HEK293T (cell line): ENCODE measurements at regions not wholly inside any gene's neighbourhood (a gene's known extent, or its start where the extent isn't known, plus 50 kb on each side); places are given as distances from the start of the nearest gene placed in this dataset.

ENCODE experiments used
- CTCF ChIA-PET: fragments of 350-600 bp; formaldehyde crosslinking; extraction: SDS; loops from one replicate; lab custom pipeline; 2021; ENCODE audit warnings: antibody characterized with exemption, inconsistent platforms; lab: Yijun Ruan, JAX
- POLR2A ChIA-PET: fragments of 350-600 bp; formaldehyde crosslinking; extraction: SDS; loops from one replicate; lab custom pipeline; 2020; ENCODE audit warnings: antibody characterized with exemption, inconsistent platforms; lab: Yijun Ruan, JAX
- DNase-seq: peaks from one replicate; pipeline ENCODE4 v3.0.0; 2012; ENCODE audit warnings: mixed read lengths; ENCODE audit errors: extremely low spot score
- ARNT ChIP-seq: fragments of 450-650 bp; IDR thresholded peaks from 2 replicates; pipeline ENCODE4 v1.6.1; 2017; ENCODE audit warnings: mild to moderate bottlenecking
- BHLHE40 ChIP-seq: fragments of 450-650 bp; IDR thresholded peaks from 2 replicates; pipeline ENCODE4 v1.6.1; 2016; ENCODE audit warnings: mild to moderate bottlenecking, moderate library complexity, borderline replicate concordance
- CTBP1 ChIP-seq: fragments of 450-650 bp; IDR thresholded peaks from 2 replicates; pipeline ENCODE4 v1.6.1; 2016; ENCODE audit warnings: borderline replicate concordance
- ELF4 ChIP-seq: fragments of 450-650 bp; IDR thresholded peaks from 2 replicates; pipeline ENCODE4 v1.6.1; 2017; ENCODE audit warnings: antibody characterized with exemption
- FOXA1 ChIP-seq: fragments of 450-650 bp; IDR thresholded peaks from 2 replicates; pipeline ENCODE4 v1.6.1; 2016; ENCODE audit warnings: mild to moderate bottlenecking
- FOXK2 ChIP-seq: fragments of 450-650 bp; IDR thresholded peaks from 2 replicates; pipeline ENCODE4 v1.6.1; 2016; ENCODE audit warnings: mild to moderate bottlenecking
- FOXM1 ChIP-seq: fragments of 450-650 bp; IDR thresholded peaks from 2 replicates; pipeline ENCODE4 v1.6.1; 2017; ENCODE audit warnings: mild to moderate bottlenecking, borderline replicate concordance
- HDGF ChIP-seq: fragments of 450-650 bp; IDR thresholded peaks from 2 replicates; pipeline ENCODE4 v1.6.1; 2017; ENCODE audit warnings: antibody characterized with exemption, borderline replicate concordance
- L3MBTL2 ChIP-seq: fragments of 450-650 bp; conservative IDR thresholded peaks from 2 replicates; pipeline ENCODE4 v1.6.1; 2016; ENCODE audit warnings: mild to moderate bottlenecking
- LEF1 ChIP-seq: fragments of 450-650 bp; IDR thresholded peaks from 2 replicates; pipeline ENCODE4 v1.6.1; 2017; ENCODE audit warnings: mild to moderate bottlenecking, borderline replicate concordance
- NFRKB ChIP-seq: fragments of 450-650 bp; IDR thresholded peaks from 2 replicates; pipeline ENCODE4 v1.6.1; 2016; ENCODE audit warnings: mild to moderate bottlenecking, moderate library complexity
- PKNOX1 ChIP-seq: fragments of 450-650 bp; IDR thresholded peaks from 2 replicates; pipeline ENCODE4 v1.6.1; 2016
- SUZ12 ChIP-seq: fragments of 450-650 bp; IDR thresholded peaks from 2 replicates; pipeline ENCODE4 v1.6.1; 2016; ENCODE audit warnings: mild to moderate bottlenecking
- TARDBP ChIP-seq: fragments of 450-650 bp; IDR thresholded peaks from 2 replicates; pipeline ENCODE4 v1.6.1; 2016
- ZNF384 ChIP-seq: fragments of 450-650 bp; IDR thresholded peaks from 2 replicates; pipeline ENCODE4 v1.6.1; 2016

DNA sequence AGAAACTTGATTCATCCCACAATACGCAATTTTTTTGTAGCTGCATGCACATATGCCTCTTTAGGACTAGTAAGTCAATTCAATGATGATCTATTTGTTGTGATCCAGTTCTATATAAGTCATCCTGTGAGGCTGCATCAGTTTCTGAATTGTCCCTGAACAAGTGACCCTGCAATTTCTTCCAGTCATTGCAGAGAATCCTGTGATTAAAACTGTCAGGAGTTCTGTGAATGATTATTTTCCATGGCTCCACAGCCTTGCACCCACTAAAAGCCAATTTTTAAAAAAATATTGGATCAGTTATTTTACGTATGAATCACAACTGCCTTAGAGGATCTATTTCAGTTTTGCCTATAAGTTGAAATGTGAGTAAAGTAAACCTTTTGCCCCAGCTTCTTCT lies 1585.0 kb upstream of the ACVR2A start:
- DNase-seq = no peak
- ChIA-PET CTCF (no interaction called here), POLR2A (no interaction called here)
- TF ChIP-seq TARDBP = no peak
- no peak for TF ChIP-seq FOXK2
- no peak for TF ChIP-seq PKNOX1

DNA sequence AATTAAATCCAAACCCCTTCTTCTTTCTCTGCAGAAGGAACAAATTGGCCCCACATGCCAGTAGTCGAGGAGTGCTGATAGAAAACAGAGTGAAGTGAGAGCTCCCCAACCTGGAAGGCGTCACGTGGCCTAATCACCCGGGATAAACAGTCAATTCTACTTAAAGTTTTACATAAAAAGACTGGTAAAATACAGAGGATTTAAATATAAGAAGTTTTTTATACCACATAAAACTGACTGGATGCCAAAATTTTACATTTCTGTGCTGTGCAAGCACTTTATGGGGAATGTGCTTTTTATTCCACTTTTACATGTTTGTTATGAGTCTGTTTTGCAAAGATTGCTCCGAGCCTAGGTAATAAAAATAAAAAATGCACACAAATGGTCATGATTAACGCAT lies 1586.8 kb upstream of the ACVR2A start:
- DNase-seq = no peak
- POLR2A ChIA-PET = no interaction called here
- TF ChIP-seq L3MBTL2 = no peak
- CTCF ChIA-PET = no interaction called here

DNA sequence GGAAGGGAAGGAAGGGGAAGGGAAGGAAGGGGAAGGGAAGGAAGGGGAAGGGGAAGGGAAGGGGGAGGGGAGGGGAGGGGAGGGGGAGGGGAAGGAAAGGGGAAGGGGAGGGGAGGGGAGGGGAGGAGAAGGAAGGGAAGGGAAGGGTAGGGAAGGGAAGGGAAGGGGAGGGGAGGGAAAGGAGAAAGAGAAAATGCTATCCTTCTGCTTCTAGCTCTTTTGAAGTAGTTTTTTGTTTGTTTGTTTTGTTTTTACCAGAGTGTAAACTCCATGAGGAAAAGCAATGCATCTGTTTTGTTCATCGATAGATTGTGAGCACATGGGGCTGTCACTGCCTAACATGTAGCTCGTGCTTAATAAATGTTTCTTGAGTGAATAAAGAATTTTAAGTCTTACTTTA lies 1592.7 kb upstream of the ACVR2A start:
- DNase-seq = no peak
- POLR2A ChIA-PET = no interaction called here
- CTCF ChIA-PET = no interaction called here
- TF ChIP-seq FOXM1 (no peak), PKNOX1 (no peak), HDGF (no peak), FOXK2 (no peak), FOXA1 (no peak), BHLHE40 (no peak)

DNA sequence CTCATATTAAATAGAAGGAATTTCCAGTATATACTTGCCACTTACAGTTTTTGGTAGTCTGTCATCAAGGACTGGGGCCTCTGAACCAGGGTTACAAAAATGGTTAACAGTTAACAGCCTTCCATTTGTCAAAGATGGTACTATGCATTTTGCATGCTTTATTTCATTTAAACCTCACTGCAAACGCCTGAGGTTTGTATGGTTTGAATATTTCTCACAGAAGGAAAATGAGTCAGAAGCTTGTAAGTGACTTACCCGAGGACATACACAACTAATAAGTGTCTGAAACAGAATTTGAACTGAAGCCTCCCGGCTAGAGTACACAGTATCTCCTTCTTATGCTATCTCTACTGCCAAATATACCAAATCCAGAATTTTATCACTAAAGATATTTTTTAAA lies 1593.5 kb upstream of the ACVR2A start:
- TF ChIP-seq BHLHE40 (no peak), ELF4 (no peak), TARDBP (no peak), FOXA1 (no peak), FOXM1 (no peak), SUZ12 (no peak), ARNT (no peak)
- DNase-seq = no peak
- CTCF ChIA-PET = no interaction called here

DNA sequence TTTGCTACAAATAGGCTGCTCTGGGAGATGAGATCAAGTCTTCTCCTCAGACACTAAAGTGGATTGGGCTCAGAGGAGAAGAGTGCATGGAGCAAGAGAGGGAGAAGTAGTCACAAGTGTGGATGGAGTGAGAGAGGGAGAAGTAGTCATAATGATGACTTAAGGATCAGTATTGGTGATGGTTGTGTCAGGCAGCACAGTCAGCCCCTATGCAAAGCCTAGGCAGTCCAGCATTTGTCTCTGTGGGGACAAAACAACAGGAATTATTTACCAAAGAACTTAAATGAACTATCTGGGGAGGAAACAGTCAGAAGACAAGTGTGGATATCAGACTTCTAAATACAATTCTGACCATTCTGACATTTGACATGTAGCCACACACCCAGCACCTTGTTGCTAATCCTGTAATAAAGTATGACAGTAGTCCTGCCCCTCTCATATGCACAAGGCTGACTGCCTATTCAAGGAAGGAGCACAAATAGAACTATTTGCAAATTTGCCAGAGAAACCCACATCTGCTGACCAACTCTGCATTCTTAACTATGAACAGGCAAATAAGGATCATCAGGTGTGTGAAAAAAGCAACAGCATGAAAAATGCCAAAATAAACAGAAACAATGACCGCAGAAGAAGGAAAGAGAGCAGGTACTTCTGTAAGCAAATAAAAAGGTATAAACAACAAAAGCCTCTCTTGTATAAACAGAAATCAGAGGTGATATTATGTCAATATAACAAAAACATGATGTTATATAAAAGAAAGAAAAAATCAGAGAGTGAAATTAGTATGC lies 1597.9 kb upstream of the ACVR2A start:
- POLR2A ChIA-PET = no interaction called here
- no peak for TF ChIP-seq BHLHE40
- TF ChIP-seq FOXM1 = no peak
- TF ChIP-seq HDGF = no peak
- TF ChIP-seq SUZ12 = no peak
- CTCF ChIA-PET = no interaction called here
- no peak for DNase-seq

More for the DNA sequence above, 1593.5 kb upstream of the ACVR2A start:
- POLR2A ChIA-PET = no interaction called here

- CTCF ChIA-PET = interaction anchor here (0.6 kb wide), 1 partner anchor 455 kb away, joined by 3 read pairs; no protein-coding TSS in a partner anchor
- DNase-seq = no peak
- POLR2A ChIA-PET = no interaction called here
- TF ChIP-seq FOXM1 (no peak), ZNF384 (no peak), ARNT (no peak), HDGF (no peak), NFRKB (no peak), CTBP1 (no peak)
These were observed 1598.7 kb upstream of the ACVR2A start for GRCh38 chr2:146246002-146246735.

GRCh38 chr2:146244830-146245229 lies 1600.0 kb upstream of the ACVR2A start:
- POLR2A ChIA-PET = no interaction called here
- CTCF ChIA-PET = no interaction called here
- no peak for DNase-seq
- TF ChIP-seq PKNOX1 = peak; percentile 45; the same call in 1 of the 2 replicates
- no peak for TF ChIP-seq ZNF384
- no peak for TF ChIP-seq FOXM1

DNA sequence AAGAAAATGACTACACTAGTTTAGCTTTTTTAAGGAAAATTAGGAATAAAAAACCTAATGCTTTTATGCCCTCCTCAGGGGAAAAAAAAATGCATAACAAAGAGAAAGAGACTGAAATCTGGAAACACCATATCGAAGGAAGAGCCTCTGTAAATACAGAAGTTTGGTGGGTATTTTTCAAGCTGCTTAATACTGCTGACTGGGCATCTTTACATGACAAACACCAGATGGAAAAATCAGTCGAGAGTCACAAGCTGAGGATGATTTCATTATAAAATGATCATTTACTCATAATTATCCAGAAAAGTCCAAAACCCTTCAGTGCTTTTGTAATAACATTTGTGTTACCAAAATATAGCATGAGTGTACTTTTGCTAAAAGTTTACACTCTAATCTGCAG lies 1600.7 kb upstream of the ACVR2A start:
- no peak for TF ChIP-seq FOXA1
- TF ChIP-seq TARDBP = no peak
- TF ChIP-seq ELF4 = no peak
- TF ChIP-seq PKNOX1 = no peak
- no peak for TF ChIP-seq ARNT
- TF ChIP-seq CTBP1 = no peak
- no peak for TF ChIP-seq LEF1
- TF ChIP-seq HDGF = no peak
- TF ChIP-seq SUZ12 = no peak
- TF ChIP-seq FOXM1 = no peak
- ChIA-PET CTCF (no interaction called here), POLR2A (no interaction called here)
- DNase-seq = no peak
